GM21619 (cell line): ENCODE measurements at regions not wholly inside any gene's neighbourhood (a gene's known extent, or its start where the extent isn't known, plus 50 kb on each side); places are given as distances from the start of the nearest gene placed in this dataset.
"Not testable (repeated sequence)": the region's sequence is repeated elsewhere in the genome, so short reads cannot be mapped to it uniquely, and the experiment has no call there.

Source experiments
- ATAC-seq: cut with Tn5 transposase; IDR thresholded peaks from one replicate; pipeline ENCODE4 v1.9.1; 2021; ENCODE audit not compliant: unreplicated experiment

DNA sequence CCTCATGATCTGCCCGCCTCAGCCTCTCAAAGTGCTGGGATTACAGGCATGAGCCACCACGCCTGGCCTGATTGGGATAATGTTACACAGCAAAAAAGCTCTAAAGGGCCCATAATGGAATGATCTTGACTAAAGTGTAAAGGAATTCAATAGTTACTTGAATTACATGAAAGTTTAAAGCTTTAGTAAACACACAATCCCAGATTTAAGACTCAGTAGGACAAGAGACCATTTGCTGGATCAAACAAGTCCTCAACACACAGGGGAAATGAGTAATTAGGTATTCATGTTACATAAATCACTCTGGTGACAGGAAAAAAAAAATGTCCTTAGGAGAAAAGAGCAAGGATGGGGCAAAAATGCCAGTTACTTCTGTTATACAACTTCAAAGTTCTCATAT, 762.9 kb upstream of the AMELY start:
- ATAC-seq, result no peak

GRCh38 chrY:7672796-7673195, 761.2 kb upstream of the AMELY start:
- ATAC-seq, result no peak

- no peak for ATAC-seq
These were observed 751.7 kb upstream of the AMELY start for GRCh38 chrY:7663261-7663660.

- no peak for ATAC-seq
These were observed 747.5 kb upstream of the AMELY start for GRCh38 chrY:7659047-7659446.

- ATAC-seq, result no peak
These were observed 745.0 kb upstream of the AMELY start for GRCh38 chrY:7656596-7656995.

GRCh38 chrY:7654985-7655384, 743.4 kb upstream of the AMELY start:
- no peak for ATAC-seq

DNA sequence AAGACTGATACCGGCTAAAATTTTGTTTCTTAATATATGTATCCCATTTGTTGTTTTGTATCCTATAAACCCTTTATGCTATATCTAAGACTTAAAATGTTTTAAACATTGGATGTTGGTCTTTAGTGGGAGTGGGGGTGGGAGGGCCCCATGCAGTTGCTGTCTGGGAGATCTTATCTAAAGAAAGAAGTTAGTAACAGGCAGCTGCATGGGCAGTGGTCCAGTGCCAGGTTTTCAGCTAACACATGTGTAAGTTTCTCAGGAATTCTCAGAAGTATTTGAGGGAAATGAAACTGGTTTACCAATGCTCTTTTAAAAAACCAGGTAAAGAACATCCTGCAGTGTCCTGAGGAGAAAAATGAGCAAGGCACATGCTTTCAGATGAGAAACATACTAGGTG, 738.3 kb upstream of the AMELY start:
- ATAC-seq, result not testable (repeated sequence)
